IMR-90 (cell line): ENCODE measurements at regions not wholly inside any gene's neighbourhood (a gene's known extent, or its start where the extent isn't known, plus 50 kb on each side); places are given as distances from the start of the nearest gene placed in this dataset.

Experiments
- BHLHE40 ChIP-seq: fragments of 150-350 bp; IDR thresholded peaks from 2 replicates; pipeline ENCODE4 v1.6.1; 2016; ENCODE audit warnings: mild to moderate bottlenecking, low read depth, low read length
- CEBPB ChIP-seq: IDR thresholded peaks from 2 replicates; pipeline ENCODE4 v1.6.1; 2012; ENCODE audit warnings: low read depth, low read length, improper control_type of control experiment
- CTCF ChIP-seq: conservative IDR thresholded peaks from 2 replicates; pipeline ENCODE4 v1.5.1; 2012; ENCODE audit warnings: mild to moderate bottlenecking, low read depth, low read length, improper control_type of control experiment
- FOS ChIP-seq: fragments of 150-350 bp; IDR thresholded peaks from 2 replicates; pipeline ENCODE4 v1.6.1; 2016; ENCODE audit warnings: low read depth, low read length
- MAFK ChIP-seq: IDR thresholded peaks from 2 replicates; pipeline ENCODE4 v1.6.1; 2012; ENCODE audit warnings: low read depth, low read length, improper control_type of control experiment
- MXI1 ChIP-seq: IDR thresholded peaks from 2 replicates; pipeline ENCODE4 v1.6.1; 2012; ENCODE audit warnings: low read depth, mild to moderate bottlenecking, low read length, moderate library complexity, borderline replicate concordance
- NFE2L2 ChIP-seq: fragments of 150-350 bp; IDR thresholded peaks from 2 replicates; pipeline ENCODE4 v1.6.1; 2016; ENCODE audit warnings: low read depth, mild to moderate bottlenecking, low read length
- POLR2A ChIP-seq: IDR thresholded peaks from 2 replicates; pipeline ENCODE4 v1.6.1; 2012; ENCODE audit warnings: mild to moderate bottlenecking, low read depth, low read length
- RAD21 ChIP-seq: IDR thresholded peaks from 2 replicates; pipeline ENCODE4 v1.6.1; 2012; ENCODE audit warnings: low read length, improper control_type of control experiment
- RCOR1 ChIP-seq: IDR thresholded peaks from 2 replicates; pipeline ENCODE4 v1.6.1; 2012; ENCODE audit warnings: mild to moderate bottlenecking, low read length, improper control_type of control experiment; ENCODE audit not compliant: insufficient replicate concordance
- SMC3 ChIP-seq: fragments of 150-350 bp; IDR thresholded peaks from 2 replicates; pipeline ENCODE4 v1.6.1; 2016; ENCODE audit warnings: low read depth, mild to moderate bottlenecking, antibody characterized with exemption, low read length, moderate library complexity
- USF2 ChIP-seq: fragments of 150-350 bp; IDR thresholded peaks from 2 replicates; pipeline ENCODE4 v1.6.1; 2017; ENCODE audit warnings: mild to moderate bottlenecking, antibody characterized with exemption, low read length, low read depth

- no peak for TF ChIP-seq CTCF
- TF ChIP-seq CEBPB: no peak
- TF ChIP-seq SMC3: no peak
- TF ChIP-seq POLR2A: no peak
- TF ChIP-seq USF2: no peak
- no peak for TF ChIP-seq BHLHE40
- TF ChIP-seq MAFK: no peak
- TF ChIP-seq RAD21: no peak
- TF ChIP-seq MXI1: no peak
- no peak for TF ChIP-seq RCOR1
- TF ChIP-seq FOS: no peak
- no peak for TF ChIP-seq NFE2L2
Measured at GRCh38 chr1:234777856-234778220, 167.9 kb upstream of the IRF2BP2 start.
